WTC11 (cell line): ENCODE measurements at regions not wholly inside any gene's neighbourhood (a gene's known extent, or its start where the extent isn't known, plus 50 kb on each side); places are given as distances from the start of the nearest gene placed in this dataset.

Experiments
- ATAC-seq: fragments of 200-7000 bp; cut with Tn5 transposase; 2 replicates; pipeline ENCODE4 v1.10.0; 2021; ENCODE audit warnings: mild to moderate bottlenecking, moderate library complexity
- CTCF ChIA-PET: fragments of 300-600 bp; sonication (Branson Sonifier 250); formaldehyde crosslinking; loops from one replicate; lab custom pipeline; 2021; ENCODE audit warnings: antibody characterized with exemption; lab: Charles Lee
- POLR2A ChIA-PET: fragments of 350-600 bp; sonication (Branson Sonifier 250); formaldehyde crosslinking; loops from one replicate; lab custom pipeline; 2021; ENCODE audit warnings: antibody characterized with exemption; lab: Charles Lee
- DNase-seq: peaks from one replicate; pipeline ENCODE4 v3.0.0; 2021; ENCODE audit warnings: low spot score
- H3K27ac Mint-ChIP-seq: 2 replicates; pipeline ENCODE4 v1.8.0; 2021; ENCODE audit warnings: mixed read lengths
- H3K27me3 Mint-ChIP-seq: 2 replicates; pipeline ENCODE4 v1.8.0; 2021; ENCODE audit warnings: low read depth, mild to moderate bottlenecking, moderate library complexity, mixed read lengths
- H3K36me3 Mint-ChIP-seq: 2 replicates; pipeline ENCODE4 v1.8.0; 2021; ENCODE audit warnings: mixed read lengths
- H3K4me1 Mint-ChIP-seq: 2 replicates; pipeline ENCODE4 v1.8.0; 2022; ENCODE audit warnings: mixed read lengths
- H3K4me3 Mint-ChIP-seq: 2 replicates; pipeline ENCODE4 v1.8.0; 2021; ENCODE audit warnings: mild to moderate bottlenecking, moderate library complexity, mixed read lengths
- H3K9me3 Mint-ChIP-seq: 2 replicates; pipeline ENCODE4 v1.8.0; 2021; ENCODE audit warnings: mixed read lengths
- ATF2 ChIP-seq: sonication (generic); formaldehyde crosslinking; IDR thresholded peaks from 2 replicates; pipeline ENCODE4 v1.8.1; 2022; ENCODE audit warnings: low read depth, missing genetic modification reagents, borderline replicate concordance
- CDX4 ChIP-seq: fragments of 250-450 bp; sonication (Bioruptor Pico); IDR thresholded peaks from 2 replicates; pipeline ENCODE4 v1.9.0; 2021; ENCODE audit warnings: moderate library complexity, mild to moderate bottlenecking, inconsistent platforms, borderline replicate concordance
- ELF4 ChIP-seq: sonication (generic); formaldehyde crosslinking; IDR thresholded peaks from 2 replicates; pipeline ENCODE4 v1.8.1; 2022; ENCODE audit warnings: low read depth, mild to moderate bottlenecking, moderate library complexity, missing genetic modification reagents
- ESRRA ChIP-seq: sonication (generic); formaldehyde crosslinking; IDR thresholded peaks from 2 replicates; pipeline ENCODE4 v1.8.1; 2022; ENCODE audit warnings: mild to moderate bottlenecking, missing genetic modification reagents, borderline replicate concordance
- FOXK1 ChIP-seq: sonication (generic); formaldehyde crosslinking; IDR thresholded peaks from 2 replicates; pipeline ENCODE4 v1.8.0; 2022; ENCODE audit warnings: mild to moderate bottlenecking, moderate library complexity, missing genetic modification reagents
- FOXP4 ChIP-seq: sonication (generic); formaldehyde crosslinking; IDR thresholded peaks from 2 replicates; pipeline ENCODE4 v1.8.0; 2022; ENCODE audit warnings: mild to moderate bottlenecking, missing genetic modification reagents
- GTF2I ChIP-seq: fragments of 250-450 bp; sonication (Bioruptor Pico); conservative IDR thresholded peaks from 2 replicates; pipeline ENCODE4 v1.4.0; 2021; ENCODE audit warnings: mild to moderate bottlenecking
- JUN ChIP-seq: sonication (generic); formaldehyde crosslinking; IDR thresholded peaks from 2 replicates; pipeline ENCODE4 v1.8.0; 2023; ENCODE audit warnings: mild to moderate bottlenecking, missing genetic modification reagents
- MLX ChIP-seq: sonication (generic); formaldehyde crosslinking; IDR thresholded peaks from 2 replicates; pipeline ENCODE4 v1.8.1; 2023; ENCODE audit warnings: mild to moderate bottlenecking, missing genetic modification reagents, moderate library complexity
- PRDM15 ChIP-seq: sonication (generic); formaldehyde crosslinking; IDR thresholded peaks from 2 replicates; pipeline ENCODE4 v1.8.0; 2022; ENCODE audit warnings: missing genetic modification reagents
- PREB ChIP-seq: sonication (generic); formaldehyde crosslinking; IDR thresholded peaks from 2 replicates; pipeline ENCODE4 v1.8.1; 2022; ENCODE audit warnings: mild to moderate bottlenecking, missing genetic modification reagents, moderate library complexity, borderline replicate concordance
- PRRX2 ChIP-seq: fragments of 250-450 bp; sonication (Bioruptor Pico); IDR thresholded peaks from 2 replicates; pipeline ENCODE4 v1.8.0; 2021; ENCODE audit warnings: mild to moderate bottlenecking
- SMAD4 ChIP-seq: sonication (generic); formaldehyde crosslinking; IDR thresholded peaks from 2 replicates; pipeline ENCODE4 v1.8.0; 2022; ENCODE audit warnings: mild to moderate bottlenecking, missing genetic modification reagents
- SOX15 ChIP-seq: fragments of 250-450 bp; sonication (Bioruptor Pico); IDR thresholded peaks from 2 replicates; pipeline ENCODE4 v1.9.0; 2021; ENCODE audit warnings: mild to moderate bottlenecking
- SP1 ChIP-seq: sonication (generic); formaldehyde crosslinking; conservative IDR thresholded peaks from 2 replicates; pipeline ENCODE4 v1.8.1; 2022; ENCODE audit warnings: missing genetic modification reagents
- ZBTB21 ChIP-seq: sonication (generic); formaldehyde crosslinking; IDR thresholded peaks from 2 replicates; pipeline ENCODE4 v1.8.1; 2023; ENCODE audit warnings: mild to moderate bottlenecking, missing genetic modification reagents, borderline replicate concordance
- ZNF263 ChIP-seq: sonication (generic); formaldehyde crosslinking; IDR thresholded peaks from 2 replicates; pipeline ENCODE4 v1.8.1; 2022; ENCODE audit warnings: low read depth, mild to moderate bottlenecking, moderate library complexity, missing genetic modification reagents

GRCh38 chr4:174170906-174171305 lies 112.6 kb downstream of the FBXO8 start (continued):
- TF ChIP-seq GTF2I (CRISPR knock-in tag), result no peak
- TF ChIP-seq ZNF263 (CRISPR knock-in tag), result no peak
- TF ChIP-seq SP1 (CRISPR knock-in tag), result no peak
- no peak for TF ChIP-seq MLX (CRISPR knock-in tag)
- no peak for TF ChIP-seq JUN (CRISPR knock-in tag)
- TF ChIP-seq PRRX2 (CRISPR knock-in tag), result no peak

GRCh38 chr4:174170091-174170490 lies 113.4 kb downstream of the FBXO8 start:
- no peak for DNase-seq
- TF ChIP-seq SMAD4 (CRISPR knock-in tag) (no peak), ESRRA (CRISPR knock-in tag) (no peak), CDX4 (CRISPR knock-in tag) (no peak), PRDM15 (no peak), FOXP4 (no peak)
- H3K9me3 Mint-ChIP-seq, result peaks cover 4% of the 10 kb centered on the region; the same call in 1 of the 2 replicates
- no peak for ATAC-seq
- peaks cover 5% of the 10 kb centered on the region for H3K4me1 Mint-ChIP-seq
- ChIA-PET POLR2A (no interaction called here), CTCF (no interaction called here)
- no peaks in the 10 kb centered on the region for H3K27me3 Mint-ChIP-seq
- H3K36me3 Mint-ChIP-seq, result no peaks in the 10 kb centered on the region
- H3K4me3 Mint-ChIP-seq, result no peak overlapping the region
- no peak overlapping the region for H3K27ac Mint-ChIP-seq

- ATAC-seq (no peak), DNase-seq (no peak)
- no peaks in the 10 kb centered on the region for H3K36me3 Mint-ChIP-seq
- ChIA-PET POLR2A (no interaction called here), CTCF (no interaction called here)
- H3K27me3 Mint-ChIP-seq, result no peaks in the 10 kb centered on the region
- H3K9me3 Mint-ChIP-seq, result no peaks in the 10 kb centered on the region
- H3K27ac Mint-ChIP-seq, result no peak overlapping the region
- H3K4me1 Mint-ChIP-seq, result peaks cover 3% of the 10 kb centered on the region; the same call in 1 of the 2 replicates
- TF ChIP-seq ELF4 (CRISPR knock-in tag), result no peak
- no peak for TF ChIP-seq FOXK1 (CRISPR knock-in tag)
- H3K4me3 Mint-ChIP-seq, result no peak overlapping the region
Measured at GRCh38 chr4:174157106-174157607, 126.3 kb downstream of the FBXO8 start.

- POLR2A ChIA-PET, result no interaction called here
- DNase-seq (no peak), ATAC-seq (peak; percentile 69)
- Mint-ChIP-seq H3K4me3 (no peak overlapping the region), H3K27ac (no peak overlapping the region), H3K27me3 (no peaks in the 10 kb centered on the region), H3K36me3 (no peaks in the 10 kb centered on the region), H3K4me1 (peaks cover 3% of the 10 kb centered on the region; the same call in 1 of the 2 replicates), H3K9me3 (no peaks in the 10 kb centered on the region)
- CTCF ChIA-PET, result no interaction called here
- TF ChIP-seq SOX15 (no peak), PREB (CRISPR knock-in tag) (no peak), ZBTB21 (CRISPR knock-in tag) (no peak), ATF2 (CRISPR knock-in tag) (no peak)
Measured at GRCh38 chr4:174156239-174156826, 127.1 kb downstream of the FBXO8 start.
